PC-9 (cell line): ENCODE measurements at regions not wholly inside any gene's neighbourhood (a gene's known extent, or its start where the extent isn't known, plus 50 kb on each side); places are given as distances from the start of the nearest gene placed in this dataset.

Experiments
- BruUV-seq: library from RNA; stranded (reverse); fragments of 400-500 nt; replicated peaks from 2 replicates; lab custom pipeline; 2021; lab: Mats Ljungman, UMichigan
- CTCF ChIA-PET: fragments of 300-600 bp; sonication (Branson Sonifier 250); formaldehyde crosslinking; loops from one replicate; lab custom pipeline; 2022; ENCODE audit warnings: antibody characterized with exemption; lab: Charles Lee
- POLR2A ChIA-PET: fragments of 300-600 bp; sonication (Branson Sonifier 250); formaldehyde crosslinking; loops from one replicate; lab custom pipeline; 2022; ENCODE audit warnings: antibody characterized with exemption; ENCODE audit not compliant: unreplicated experiment; lab: Charles Lee
- DNase-seq, 2 experiments: peaks; one replicate each; pipeline versions ENCODE4 v3.0.0 to v3.0.0-alpha.2; 2015 to 2022; ENCODE audit warnings: mixed read lengths in 1 of 2
- H2AFZ ChIP-seq: fragments of 200-600 bp; sonication (generic); 2 replicates; pipeline ENCODE4 v1.8.1; 2017; ENCODE audit warnings: antibody characterized with exemption
- H3F3A ChIP-seq: fragments of 200-600 bp; sonication (generic); 2 replicates; pipeline ENCODE4 v1.8.1; 2017; ENCODE audit warnings: antibody characterized with exemption, mild to moderate bottlenecking, low read depth; ENCODE audit not compliant: insufficient read depth
- H3K27ac ChIP-seq: fragments of 200-600 bp; sonication (generic); 2 replicates; pipeline ENCODE4 v1.6.1; 2016; ENCODE audit warnings: mixed run types
- H3K27me3 ChIP-seq: fragments of 200-600 bp; sonication (generic); 2 replicates; pipeline ENCODE4 v1.6.1; 2016; ENCODE audit warnings: low read depth, mixed run types; ENCODE audit not compliant: insufficient read depth
- H3K36me3 ChIP-seq: fragments of 200-600 bp; sonication (generic); 2 replicates; pipeline ENCODE4 v1.6.1; 2016; ENCODE audit warnings: low read depth, mixed run types
- H3K4me1 ChIP-seq: fragments of 200-600 bp; sonication (generic); replicated peaks from 2 replicates; pipeline ENCODE4 v1.6.1; 2016; ENCODE audit warnings: mixed run types; ENCODE audit not compliant: insufficient read depth
- H3K4me2 ChIP-seq: fragments of 200-600 bp; sonication (generic); 2 replicates; pipeline ENCODE4 v1.6.1; 2017; ENCODE audit warnings: mixed run types
- H3K4me3 ChIP-seq: fragments of 200-600 bp; sonication (generic); 2 replicates; pipeline ENCODE4 v1.6.1; 2016; ENCODE audit warnings: mixed run types
- H3K79me2 ChIP-seq: fragments of 200-600 bp; sonication (generic); 2 replicates; pipeline ENCODE4 v1.6.1; 2017; ENCODE audit warnings: low read depth, mixed run types
- H3K9me2 ChIP-seq: fragments of 200-600 bp; sonication (generic); 2 replicates; pipeline ENCODE4 v1.8.1; 2017; ENCODE audit warnings: mild to moderate bottlenecking; ENCODE audit not compliant: insufficient read depth
- H3K9me3 ChIP-seq: fragments of 200-600 bp; sonication (generic); 2 replicates; pipeline ENCODE4 v1.8.1; 2016; ENCODE audit warnings: low read depth; ENCODE audit not compliant: insufficient read depth
- H4K20me1 ChIP-seq: fragments of 200-600 bp; sonication (generic); 2 replicates; pipeline ENCODE4 v1.8.1; 2017; ENCODE audit not compliant: insufficient read depth
- EZH2 ChIP-seq: fragments of 200-600 bp; sonication (generic); IDR thresholded peaks from 2 replicates; pipeline ENCODE4 v1.8.0; 2017; ENCODE audit warnings: antibody characterized with exemption, low read depth
- intact Hi-C: fragments of 100-400 bp; cut with micrococcal nuclease; formaldehyde crosslinking; loops from one replicate; pipeline ENCODE4 v1.10.0; 2022; ENCODE audit not compliant: unreplicated experiment
- TF ChIP-seq, protein P1 (sequence below): fragments of 200-600 bp; sonication (generic); conservative IDR thresholded peaks from 2 replicates; pipeline ENCODE4 v1.6.1; 2017; ENCODE audit warnings: mixed run types, antibody characterized with exemption, mild to moderate bottlenecking, moderate library complexity

DNA sequence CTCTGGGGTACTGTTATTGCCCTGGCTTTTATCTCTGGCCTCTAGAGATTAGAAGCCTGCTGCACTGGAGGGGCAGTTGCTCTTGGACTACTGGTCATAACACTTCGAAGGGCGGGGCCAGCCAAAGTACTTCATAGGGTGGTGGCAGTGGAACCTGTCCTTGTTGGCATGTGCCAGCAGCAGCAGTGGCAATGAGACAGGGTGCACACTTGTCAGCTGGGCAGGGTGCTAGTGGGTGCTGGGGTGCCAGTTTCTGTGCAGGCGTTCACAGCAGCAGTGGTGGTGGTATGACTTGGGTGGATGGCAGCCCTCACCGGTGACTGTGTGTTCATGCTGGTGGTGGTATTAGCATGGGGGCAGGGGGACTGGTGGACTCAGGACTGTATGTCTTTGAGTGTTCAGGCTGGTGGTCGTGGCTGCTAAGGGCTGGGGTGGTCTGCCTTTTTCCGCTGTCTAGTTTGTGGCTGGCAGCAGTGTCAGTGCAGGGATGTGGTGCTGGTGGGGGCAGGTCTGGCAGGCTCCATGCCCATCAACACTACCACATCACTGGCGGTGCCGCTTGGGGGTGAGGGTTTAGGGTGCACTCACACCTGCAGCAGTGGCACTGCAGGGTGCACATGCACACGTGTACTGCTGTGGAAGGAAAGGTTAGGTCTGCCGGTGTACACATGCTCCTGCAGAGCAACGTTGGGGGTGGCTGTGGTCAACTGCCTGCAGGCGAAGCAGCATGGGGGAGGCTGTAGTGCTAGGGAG, 176.1 kb upstream of the CDC14C start:
- H3K27me3 ChIP-seq = no peaks in the 10 kb centered on the region
- no peak overlapping the region for H3K27ac ChIP-seq
- H3K79me2 ChIP-seq = no peaks in the 10 kb centered on the region
- POLR2A ChIA-PET = no interaction called here
- no peak overlapping the region for H3K4me2 ChIP-seq
- no peak overlapping the region for H2AFZ ChIP-seq
- CTCF ChIA-PET = no interaction called here
- intact Hi-C loops = no loop called here
- H3K9me3 ChIP-seq = no peaks in the 10 kb centered on the region
- H3K4me3 ChIP-seq = no peak overlapping the region
- no peaks in the 10 kb centered on the region for H4K20me1 ChIP-seq
- TF ChIP-seq, protein P1, sequence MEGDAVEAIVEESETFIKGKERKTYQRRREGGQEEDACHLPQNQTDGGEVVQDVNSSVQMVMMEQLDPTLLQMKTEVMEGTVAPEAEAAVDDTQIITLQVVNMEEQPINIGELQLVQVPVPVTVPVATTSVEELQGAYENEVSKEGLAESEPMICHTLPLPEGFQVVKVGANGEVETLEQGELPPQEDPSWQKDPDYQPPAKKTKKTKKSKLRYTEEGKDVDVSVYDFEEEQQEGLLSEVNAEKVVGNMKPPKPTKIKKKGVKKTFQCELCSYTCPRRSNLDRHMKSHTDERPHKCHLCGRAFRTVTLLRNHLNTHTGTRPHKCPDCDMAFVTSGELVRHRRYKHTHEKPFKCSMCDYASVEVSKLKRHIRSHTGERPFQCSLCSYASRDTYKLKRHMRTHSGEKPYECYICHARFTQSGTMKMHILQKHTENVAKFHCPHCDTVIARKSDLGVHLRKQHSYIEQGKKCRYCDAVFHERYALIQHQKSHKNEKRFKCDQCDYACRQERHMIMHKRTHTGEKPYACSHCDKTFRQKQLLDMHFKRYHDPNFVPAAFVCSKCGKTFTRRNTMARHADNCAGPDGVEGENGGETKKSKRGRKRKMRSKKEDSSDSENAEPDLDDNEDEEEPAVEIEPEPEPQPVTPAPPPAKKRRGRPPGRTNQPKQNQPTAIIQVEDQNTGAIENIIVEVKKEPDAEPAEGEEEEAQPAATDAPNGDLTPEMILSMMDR = no peak
- TF ChIP-seq EZH2 = no peak
- H3K36me3 ChIP-seq = no peaks in the 10 kb centered on the region
- H3F3A ChIP-seq = no peaks in the 10 kb centered on the region
- H3K4me1 ChIP-seq = no peaks in the 10 kb centered on the region
- no peak for DNase-seq
- no peaks in the 10 kb centered on the region for H3K9me2 ChIP-seq
- no TSS peak for BruUV-seq

DNA sequence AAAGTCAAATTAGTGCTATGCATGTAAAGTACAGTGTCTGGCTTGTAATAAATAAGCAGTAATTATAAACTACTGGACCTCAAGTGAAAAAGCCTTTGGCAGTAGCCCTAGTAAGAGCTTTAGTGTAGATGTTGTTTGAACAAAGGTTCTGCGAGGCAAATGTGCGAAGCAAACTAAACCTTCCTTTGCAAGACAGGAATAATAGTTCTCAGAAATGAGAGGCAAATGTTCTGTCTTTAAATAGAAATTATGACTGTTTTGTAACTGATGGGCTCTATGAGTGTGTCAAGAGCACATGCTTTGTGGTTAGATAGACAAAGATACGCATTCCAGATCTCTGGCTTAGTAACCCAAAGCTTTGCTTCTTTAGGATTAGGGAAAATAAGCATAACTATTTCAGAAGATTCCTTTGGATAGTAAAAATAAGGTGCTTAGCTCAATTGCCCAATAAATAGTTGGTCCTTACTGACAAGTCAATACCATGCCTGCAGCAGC, 169.2 kb upstream of the CDC14C start:
- TF ChIP-seq, protein P1 = no peak
- TF ChIP-seq EZH2 = no peak
- Histone ChIP-seq H4K20me1 (no peaks in the 10 kb centered on the region), H3F3A (no peaks in the 10 kb centered on the region), H2AFZ (no peak overlapping the region), H3K27ac (no peak overlapping the region), H3K36me3 (no peaks in the 10 kb centered on the region), H3K4me2 (no peak overlapping the region), H3K4me1 (no peaks in the 10 kb centered on the region), H3K27me3 (no peaks in the 10 kb centered on the region), H3K9me2 (no peaks in the 10 kb centered on the region), H3K79me2 (no peaks in the 10 kb centered on the region), H3K9me3 (no peaks in the 10 kb centered on the region), H3K4me3 (no peak overlapping the region)
- DNase-seq = no peak
- intact Hi-C loops = no loop called here
- ChIA-PET CTCF (no interaction called here), POLR2A (interaction anchor here (0.6 kb wide), 1 partner anchor 537 kb away, joined by 6 read pairs; no protein-coding TSS in a partner anchor)
- BruUV-seq = no TSS peak

DNA sequence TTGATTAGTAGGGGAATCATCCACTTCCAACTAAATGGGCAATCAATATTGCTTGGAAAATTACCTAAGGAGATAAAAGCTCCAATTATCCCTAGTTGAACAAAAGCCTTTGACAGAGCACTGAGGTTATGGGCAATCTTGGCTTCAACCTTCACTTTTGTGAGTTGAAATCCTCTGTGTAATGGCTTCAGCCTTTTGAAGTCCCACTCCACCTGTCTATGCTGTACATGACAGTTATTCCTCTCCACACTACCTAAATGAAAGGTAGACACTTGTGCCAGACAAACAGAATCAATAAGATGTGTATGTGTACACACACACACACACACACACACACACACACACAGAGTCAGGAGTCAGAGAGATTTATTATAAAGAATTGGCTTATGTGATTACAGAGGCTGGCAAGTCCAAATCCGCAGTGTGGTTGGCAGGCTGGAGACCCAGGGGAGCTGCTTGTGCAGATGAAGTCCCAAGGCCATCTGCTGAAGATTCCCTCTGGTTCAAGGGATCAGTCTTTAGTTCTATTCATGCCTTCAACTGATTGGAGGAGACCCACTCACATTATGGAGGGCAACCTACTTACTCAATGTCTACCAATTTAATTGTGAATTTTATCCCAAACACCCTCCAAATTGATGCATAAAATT, 164.8 kb upstream of the CDC14C start:
- Histone ChIP-seq H3K79me2 (no peaks in the 10 kb centered on the region), H3K27me3 (no peaks in the 10 kb centered on the region), H3F3A (no peaks in the 10 kb centered on the region), H3K9me2 (no peaks in the 10 kb centered on the region), H3K36me3 (no peaks in the 10 kb centered on the region), H2AFZ (no peak overlapping the region), H4K20me1 (no peaks in the 10 kb centered on the region), H3K4me3 (no peak overlapping the region), H3K9me3 (no peaks in the 10 kb centered on the region), H3K4me2 (no peak overlapping the region), H3K4me1 (no peaks in the 10 kb centered on the region), H3K27ac (no peak overlapping the region)
- ChIA-PET POLR2A (no interaction called here), CTCF (no interaction called here)
- no TSS peak for BruUV-seq
- TF ChIP-seq EZH2 = no peak
- TF ChIP-seq, protein P1 = no peak
- no peak for DNase-seq
- intact Hi-C loops = no loop called here
